NCI-H82 (cell line): ENCODE measurements at regions not wholly inside any gene's neighbourhood (a gene's known extent, or its start where the extent isn't known, plus 50 kb on each side); places are given as distances from the start of the nearest gene placed in this dataset.

Source experiments
- DNase-seq: peaks from one replicate; lab custom pipeline; 2025; lab: John Stamatoyannopoulos, UW

DNA sequence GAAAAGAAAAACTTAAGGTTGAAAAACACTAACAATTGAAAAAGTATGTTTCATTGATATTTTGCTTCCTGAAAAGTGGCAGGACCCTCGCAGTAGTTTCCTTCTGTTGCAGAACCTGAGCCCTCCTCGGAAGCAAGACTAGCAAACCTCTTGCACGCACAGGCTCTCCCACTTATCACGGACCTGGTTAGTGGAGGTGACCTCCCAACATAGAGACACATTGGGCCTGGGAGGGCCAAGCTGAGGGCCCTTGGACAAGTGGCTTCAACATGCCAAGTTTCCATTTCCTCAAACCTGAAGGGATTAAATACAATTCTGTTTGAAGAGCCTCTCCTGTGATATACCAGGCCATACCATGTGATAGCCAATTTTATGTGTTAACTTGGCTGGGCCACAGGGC lies 133.4 kb upstream of the AGAP1 start:
- DNase-seq, result no peak

DNA sequence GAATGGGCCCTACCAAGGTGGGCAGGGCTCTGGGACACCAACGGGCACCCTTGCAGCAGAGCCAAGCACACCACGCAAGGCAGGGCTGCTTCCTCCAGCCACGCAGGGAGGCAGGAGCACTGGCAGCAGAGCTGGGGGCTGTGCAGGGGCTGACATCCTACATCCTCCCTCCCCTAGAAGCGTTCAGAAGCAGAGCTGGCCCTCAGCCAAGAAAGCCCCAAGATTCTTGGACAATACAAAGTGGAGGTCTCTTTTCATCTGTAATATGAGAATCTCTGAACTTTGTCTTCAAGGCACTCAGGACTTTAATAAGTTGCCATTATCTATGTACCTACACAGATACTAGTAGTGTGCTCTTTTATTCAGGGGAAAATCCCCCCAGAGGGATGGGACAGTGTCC lies 128.1 kb upstream of the AGAP1 start:
- DNase-seq, result no peak

DNA sequence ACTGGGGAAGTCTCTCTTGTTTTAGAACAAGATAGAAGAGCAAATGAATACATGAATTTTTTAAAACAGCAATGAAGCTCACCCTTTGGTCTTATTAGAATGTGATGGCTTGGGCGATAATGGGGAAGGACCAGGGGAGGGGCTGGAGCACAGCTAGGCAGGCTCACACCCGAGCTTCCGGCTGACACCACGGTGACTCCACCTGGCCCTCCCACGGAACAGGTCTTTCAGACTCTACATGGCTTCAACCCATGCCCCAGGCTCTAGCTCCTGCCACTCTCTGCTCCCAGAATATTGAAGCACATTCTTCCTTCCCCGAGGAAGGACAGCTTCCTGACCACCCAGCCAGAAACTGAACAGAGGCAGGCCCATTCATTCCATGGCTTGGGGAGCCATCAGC lies 127.5 kb upstream of the AGAP1 start:
- no peak for DNase-seq

DNA sequence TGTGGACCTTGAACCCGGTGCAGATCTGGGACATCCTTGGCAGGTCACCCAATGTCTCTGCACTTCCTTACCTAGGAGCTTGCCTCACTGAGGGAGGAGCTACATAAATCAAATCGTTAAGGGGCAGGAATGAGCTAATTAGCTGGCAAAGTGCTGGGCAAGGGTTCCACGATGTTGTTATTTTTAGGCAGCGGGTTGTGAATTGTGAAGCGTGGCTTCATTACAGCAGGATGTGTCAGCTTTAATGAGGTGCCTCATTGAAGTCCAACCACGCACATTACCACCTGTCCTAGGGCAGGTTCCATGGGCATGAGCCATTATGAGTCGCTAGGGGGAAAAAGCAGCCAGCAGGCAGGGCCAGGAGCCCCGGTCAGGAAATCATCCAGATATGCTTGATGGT lies 127.0 kb upstream of the AGAP1 start:
- DNase-seq, result no peak

DNA sequence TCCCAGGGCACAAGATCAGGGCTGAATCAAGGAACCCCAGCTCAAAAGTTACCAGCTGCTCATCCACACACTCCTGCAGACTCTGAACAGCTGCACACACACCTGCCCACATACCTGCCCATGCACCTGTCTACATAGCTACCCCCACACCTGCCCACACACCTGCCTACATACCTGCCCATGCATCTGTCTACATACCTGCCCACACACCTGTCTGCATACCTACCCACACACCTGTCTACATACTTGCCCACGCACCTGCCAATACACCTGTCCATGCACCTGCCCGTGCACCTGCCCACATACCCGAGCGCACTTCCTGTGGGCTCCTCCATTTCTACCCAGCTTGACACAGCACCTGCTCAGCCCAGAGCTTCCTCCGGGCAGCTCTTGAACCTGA lies 122.8 kb upstream of the AGAP1 start:
- no peak for DNase-seq

DNA sequence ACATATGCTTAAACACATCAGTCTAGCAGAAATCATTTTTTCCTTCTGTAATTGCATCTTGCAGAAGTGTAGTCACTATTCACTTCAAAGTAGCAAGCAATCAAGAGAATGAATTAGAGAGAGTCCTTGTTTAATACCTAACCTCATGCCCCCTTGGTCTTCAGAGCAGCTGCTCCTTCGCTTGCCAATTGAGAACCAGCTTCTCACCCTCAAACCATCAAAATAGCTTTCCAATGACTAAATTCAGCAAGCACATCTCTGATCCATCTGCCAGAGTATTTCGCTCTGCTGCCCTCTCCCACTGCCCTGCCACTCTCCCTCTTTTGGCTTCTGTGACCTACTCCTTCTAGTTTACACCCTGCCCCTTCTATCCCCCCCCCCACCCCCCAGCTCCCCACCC lies 120.7 kb upstream of the AGAP1 start:
- no peak for DNase-seq

DNA sequence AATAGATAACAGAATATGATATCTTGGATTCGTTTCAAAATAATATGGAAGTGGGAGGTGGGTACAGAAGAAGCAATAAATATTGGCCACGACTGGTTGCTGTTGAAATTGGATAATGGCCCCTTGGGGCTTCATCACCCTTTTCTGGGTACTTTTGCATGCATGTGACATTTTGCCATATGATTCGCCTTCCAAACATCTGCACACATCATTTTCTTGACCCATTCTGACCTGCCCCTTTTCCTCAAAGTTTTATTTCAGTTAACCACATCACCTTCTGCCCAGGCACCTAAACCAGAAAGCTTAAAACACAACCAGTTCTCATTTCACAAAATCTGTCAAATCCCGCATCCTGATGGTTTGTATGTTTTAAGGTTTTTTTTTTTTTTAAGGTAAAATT lies 116.7 kb upstream of the AGAP1 start:
- DNase-seq, result no peak

DNA sequence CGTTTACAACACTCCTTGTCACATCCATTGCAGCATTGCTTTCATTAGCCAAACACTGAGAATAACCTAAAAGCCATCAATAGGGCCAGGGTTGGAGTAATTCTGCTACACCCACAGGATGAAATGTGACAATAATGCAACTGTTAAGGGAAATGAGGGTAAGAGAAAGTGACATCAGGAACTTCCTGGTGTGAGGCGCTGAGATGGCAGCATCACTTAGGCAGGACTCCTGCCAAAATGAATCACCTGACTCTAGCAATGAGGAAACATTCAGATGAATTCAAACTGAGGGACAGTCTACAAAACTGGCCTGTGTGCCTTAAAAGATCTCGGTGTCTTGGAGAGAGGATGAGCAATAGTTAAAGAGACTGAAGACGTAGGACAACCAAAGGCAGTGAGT lies 115.6 kb upstream of the AGAP1 start:
- DNase-seq, result no peak

DNA sequence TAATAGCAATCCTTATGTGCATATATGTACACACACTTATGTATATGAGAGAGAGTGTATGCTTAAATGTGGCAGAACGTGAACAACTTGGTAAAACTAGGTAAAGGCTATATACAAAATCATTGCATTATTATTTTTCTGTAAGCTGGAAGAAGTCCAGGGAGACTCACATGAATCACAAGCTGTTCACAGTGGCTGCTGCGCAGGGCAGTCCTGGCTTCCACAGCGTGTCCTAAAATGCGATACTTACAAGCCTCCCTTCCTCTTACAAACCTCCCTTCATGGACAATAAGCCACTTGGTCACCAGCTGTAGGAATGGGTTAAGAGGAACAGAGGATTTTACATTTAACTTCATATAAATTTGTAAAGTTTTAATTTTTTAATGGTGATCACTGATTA lies 114.9 kb upstream of the AGAP1 start:
- DNase-seq, result no peak

DNA sequence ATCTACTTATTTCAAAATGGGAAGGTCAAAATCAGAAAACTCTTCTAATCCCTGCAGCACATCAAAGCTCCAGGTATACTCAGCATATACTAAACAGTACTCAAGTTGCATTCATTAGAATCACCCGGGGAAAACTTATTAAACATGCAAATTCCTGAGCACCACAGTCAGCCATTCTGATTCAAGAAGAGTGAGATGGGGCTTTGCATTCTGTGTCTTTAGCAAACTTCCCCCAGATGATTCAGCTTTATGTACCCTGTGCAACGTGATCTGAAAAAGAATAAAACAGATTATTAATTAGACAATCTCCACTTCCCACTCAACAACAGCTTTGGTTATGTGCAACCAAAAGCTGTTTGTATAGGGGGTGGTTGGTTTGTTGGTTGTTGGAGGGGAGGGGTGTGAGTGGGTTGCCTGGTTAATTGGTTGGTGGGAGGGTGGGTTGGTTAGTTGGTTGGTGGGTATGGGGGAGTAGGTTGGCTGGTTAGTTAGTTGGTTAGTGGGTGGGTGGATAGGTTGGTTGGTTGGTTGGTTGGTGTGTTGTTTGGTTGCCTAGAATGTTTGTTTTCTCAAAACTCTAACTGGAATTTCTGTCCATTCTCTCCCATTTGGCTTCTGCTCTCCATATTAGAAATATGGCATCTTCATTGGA lies 112.5 kb upstream of the AGAP1 start:
- DNase-seq, result no peak

DNA sequence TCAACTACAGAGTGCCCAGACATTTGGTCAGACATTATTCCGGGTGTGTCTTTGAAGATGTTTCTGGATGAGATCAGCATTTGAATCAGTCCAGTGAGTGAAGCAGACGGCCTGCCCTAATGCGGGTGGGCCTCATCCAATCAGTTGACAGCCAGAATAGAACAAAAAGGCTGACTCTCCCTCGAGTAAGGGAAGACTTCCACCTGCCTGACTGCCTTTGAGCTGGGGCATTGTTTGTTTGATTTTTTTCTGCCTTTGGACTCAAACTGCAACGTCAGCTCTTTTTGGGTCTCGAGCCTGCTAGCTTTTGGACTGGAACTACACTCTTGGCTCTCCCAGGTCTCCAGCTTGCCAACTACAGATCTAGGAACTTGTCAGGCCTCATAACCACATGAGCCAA lies 111.7 kb upstream of the AGAP1 start:
- no peak for DNase-seq

DNA sequence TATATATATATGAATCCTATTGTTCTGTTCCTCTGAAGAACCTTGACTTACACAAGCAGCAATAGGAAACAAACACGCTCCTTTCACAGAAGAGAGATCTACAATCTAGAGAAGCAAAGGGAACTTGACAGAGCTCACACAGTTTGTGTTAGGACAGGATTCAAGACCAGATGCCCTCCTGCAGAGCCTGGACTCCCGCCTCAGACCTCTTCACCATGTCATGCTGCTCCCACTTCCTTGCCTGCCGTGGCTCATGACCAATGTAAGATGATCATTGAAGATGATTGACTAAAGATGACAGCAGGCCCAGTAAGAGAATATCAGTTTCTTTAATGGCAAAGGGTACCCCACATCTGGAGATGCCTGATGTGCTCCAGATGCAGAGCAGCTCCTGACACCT lies 111.2 kb upstream of the AGAP1 start:
- no peak for DNase-seq

DNA sequence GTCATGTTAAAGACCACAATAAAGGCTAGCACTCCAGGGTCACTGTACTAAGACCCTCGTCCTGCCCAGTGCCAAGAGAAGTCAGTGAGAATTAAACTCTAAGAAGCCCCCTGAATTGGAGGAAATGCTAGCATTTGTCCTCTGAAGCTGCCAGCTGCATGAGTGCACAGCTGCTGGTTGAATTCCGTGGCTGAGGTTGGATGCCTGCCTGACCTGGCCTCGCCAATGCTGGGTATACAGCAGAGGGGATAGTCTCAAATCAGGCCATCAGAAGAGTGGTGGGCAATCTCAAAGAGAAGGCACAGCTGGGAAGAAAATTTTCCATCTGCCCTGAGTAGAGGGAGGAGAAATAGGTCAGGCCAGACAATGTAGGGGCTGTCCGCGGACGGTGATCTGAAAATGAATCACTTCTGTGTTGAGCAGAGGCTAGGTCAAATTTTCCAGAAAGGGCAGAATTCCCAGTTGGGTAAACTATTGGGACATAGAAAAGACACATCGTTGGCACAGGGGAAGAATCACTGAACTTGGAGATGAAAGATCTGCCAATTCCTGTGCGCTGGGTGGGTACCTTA lies 110.5 kb upstream of the AGAP1 start:
- no peak for DNase-seq

DNA sequence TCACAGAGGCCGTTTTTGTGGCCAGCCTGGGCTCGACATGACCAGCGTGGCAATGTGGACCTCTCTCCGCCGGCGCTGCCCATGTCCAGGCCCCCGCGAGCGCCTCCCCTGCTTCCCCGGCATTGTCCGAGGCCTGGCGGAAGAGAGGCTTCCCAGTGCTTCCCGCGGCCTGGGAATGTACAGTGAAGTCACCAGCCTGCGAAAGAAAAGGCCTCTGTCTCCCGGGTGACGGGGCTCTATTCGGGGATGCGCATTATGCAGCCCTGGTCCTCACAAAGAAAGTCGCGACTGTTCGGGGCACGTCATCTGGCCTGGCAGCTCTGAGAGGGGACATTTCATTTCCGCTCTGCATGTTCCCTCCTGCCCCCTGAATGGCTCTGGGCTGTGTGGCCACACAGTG lies 109.2 kb upstream of the AGAP1 start:
- no peak for DNase-seq

DNA sequence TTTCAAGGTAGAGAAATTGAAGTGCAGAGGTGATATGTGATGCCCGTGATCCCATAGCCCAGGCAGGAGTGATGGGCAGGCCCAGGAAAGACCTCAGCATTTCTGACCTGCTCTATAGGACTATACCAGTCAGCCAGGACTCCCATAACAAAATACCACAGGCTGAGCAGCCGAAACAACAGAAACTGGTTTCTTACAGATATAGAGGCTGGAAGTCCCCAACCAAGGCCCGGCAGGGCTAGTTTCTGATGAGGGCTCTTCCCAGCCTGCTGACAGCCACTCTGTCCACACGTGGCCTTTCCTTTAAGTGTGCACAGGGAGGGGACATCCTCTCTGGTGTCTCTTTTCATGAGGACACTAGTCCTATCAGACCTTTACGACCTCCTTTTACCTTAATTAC lies 104.2 kb upstream of the AGAP1 start:
- DNase-seq, result no peak

DNA sequence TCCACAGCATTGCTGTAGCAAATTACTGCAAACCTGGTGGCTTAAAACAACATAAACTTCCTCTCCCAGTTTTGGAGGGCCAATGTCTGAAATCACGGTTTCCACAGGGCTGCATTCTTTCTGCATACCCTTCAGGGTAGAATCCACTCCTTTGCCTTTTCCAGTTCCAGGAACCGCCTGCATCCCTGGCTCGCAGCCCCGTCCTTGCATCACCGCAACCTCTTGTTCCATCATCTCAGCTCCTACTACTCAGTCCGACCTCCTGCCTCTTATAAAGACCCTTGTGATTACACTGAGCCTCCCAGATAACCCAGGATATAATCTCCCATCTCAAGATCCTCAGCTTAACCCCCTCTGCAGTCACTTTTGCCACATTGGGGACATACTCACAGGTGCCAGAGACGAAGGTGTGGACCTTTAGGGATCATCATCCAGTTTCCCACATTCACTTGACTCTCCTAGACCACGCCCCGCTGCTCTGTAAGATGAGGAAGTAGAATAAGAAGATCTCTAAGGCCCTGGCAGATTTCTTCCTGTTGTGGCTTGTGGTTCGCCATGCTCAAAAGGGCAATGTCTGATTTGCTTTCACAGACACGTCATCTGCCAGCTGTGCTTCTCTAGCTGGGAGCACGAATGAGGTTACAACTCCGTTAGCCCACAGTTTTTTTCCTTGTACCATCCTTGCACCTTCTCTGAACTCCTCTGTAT lies 103.6 kb upstream of the AGAP1 start:
- no peak for DNase-seq

DNA sequence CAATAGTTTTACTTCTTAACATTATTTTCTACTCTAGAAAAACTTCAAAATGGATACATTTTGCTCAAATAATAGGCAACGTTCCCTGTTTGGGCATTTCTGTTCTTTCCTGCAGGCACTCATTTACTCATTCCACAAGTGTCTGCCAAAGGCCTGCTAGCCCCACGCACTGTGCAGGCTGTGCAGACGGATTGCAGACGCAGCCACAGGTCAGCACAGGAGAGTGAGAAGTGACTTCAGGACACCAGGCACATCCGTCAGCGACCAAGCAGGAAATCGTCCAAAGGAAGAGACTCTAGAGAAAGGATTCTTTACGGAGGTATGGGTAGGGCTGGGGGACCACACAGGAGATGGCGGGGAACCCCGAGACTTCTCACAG lies 103.0 kb upstream of the AGAP1 start:
- no peak for DNase-seq

DNA sequence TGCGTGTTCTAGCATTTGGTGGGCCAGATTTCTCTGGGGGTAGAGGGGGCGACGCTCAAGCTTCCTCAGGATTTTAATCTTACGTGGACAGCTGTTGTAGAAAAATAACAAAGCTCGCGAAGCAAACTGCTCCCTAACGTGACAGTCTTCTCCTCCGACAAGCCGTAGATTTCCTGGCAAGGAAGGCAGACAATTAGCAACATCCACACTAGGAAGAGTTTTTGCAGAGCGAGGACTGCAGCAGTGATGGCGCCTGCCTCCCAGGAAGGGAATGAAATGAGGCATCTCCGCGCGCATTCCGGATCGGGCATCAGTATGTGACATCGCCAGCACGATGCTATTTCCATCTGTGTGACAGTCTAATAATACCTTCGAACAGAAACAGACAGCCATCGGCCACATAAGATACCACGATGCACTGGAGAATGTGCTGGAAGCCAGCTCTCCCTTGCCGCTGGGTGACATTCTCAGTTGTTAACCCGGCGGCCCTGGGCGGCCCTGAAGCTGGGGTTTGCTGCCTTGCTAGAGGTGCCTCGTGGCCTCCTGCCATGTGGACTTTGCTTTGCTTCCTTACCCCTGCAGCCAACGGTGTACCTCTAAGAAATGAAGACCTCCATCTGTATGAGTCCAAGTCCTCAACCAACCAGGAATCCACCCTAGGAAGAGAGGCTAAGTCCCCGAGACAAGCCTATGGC lies 101.8 kb upstream of the AGAP1 start:
- no peak for DNase-seq

DNA sequence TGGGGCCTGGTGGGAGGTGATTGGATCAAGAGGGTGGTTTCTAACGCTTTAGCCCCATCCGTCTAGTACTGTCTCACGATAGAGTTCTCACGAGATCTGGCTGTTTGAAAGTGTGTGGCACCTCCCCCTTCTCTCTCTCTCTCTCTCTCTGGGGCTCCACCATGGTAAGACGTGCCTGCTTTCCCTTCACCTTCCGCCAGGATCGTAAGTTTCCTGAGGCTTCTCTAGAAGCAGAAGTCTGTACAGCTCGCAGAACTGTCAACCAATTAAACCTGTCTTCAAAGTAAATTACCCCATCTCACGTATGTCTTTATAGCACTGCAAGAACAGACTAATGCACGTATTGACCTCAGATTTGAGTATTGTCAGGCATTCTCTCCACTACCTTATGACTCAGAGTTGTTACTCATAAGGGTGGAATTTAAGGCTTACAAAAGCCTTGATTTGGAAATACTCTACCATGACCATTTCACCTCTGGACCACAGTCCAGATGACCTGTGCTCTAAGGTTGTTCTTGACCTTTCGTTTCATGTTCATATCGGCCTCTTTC lies 99.5 kb upstream of the AGAP1 start:
- no peak for DNase-seq

DNA sequence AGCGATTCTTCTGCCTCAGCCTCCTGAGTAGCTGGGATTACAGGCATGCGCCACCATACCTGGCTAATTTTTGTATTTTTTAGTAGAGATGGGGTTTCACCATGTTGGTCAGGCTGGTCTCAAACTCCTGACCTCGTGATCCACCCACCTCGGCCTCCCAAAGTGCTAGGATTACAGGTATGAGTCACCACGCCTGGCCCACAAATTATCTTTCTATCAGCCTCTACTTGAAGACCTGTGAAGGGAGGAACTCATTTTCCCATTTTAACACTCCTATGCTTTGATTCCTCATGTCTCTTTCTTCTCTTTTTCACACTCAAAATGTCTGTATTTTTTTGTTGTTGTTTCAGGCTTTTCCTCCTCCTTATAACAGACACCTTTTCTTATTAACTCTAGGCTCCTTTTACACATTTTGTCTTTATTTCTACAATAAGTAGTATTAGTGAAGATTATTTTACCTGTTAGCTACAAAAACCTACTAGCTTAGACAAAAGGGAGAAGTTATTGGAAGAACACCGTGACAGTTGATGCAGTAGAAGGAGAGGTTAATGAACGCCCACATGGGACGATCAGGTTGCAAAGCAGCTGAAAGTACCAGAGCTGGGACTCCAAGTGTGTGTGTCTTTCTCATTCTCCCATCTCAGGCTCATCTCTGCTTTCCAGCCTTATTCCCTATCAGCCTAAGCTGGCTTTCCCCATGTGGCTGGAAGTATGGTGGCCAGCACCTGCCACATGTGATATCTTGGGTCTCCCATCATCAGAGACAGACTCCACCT lies 97.6 kb upstream of the AGAP1 start:
- no peak for DNase-seq

DNA sequence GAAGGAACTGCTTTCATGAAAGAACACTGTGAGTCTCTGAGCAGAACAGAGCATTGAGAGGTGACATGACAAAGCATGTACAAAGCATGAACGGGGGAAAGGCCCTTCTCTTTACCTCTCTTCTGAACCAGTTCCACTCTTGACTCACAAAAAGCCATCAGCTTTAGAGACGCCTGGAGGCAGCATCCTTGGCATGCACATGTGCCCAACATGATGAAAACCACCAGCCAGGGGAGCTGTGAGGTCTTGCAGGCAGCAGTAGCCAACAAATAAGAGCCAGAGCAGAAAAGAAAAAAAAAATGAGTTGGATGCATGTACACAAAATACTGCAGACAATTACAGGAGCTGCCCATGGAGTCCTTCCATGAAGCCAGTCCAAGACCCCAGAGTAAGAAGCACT lies 95.5 kb upstream of the AGAP1 start:
- no peak for DNase-seq

DNA sequence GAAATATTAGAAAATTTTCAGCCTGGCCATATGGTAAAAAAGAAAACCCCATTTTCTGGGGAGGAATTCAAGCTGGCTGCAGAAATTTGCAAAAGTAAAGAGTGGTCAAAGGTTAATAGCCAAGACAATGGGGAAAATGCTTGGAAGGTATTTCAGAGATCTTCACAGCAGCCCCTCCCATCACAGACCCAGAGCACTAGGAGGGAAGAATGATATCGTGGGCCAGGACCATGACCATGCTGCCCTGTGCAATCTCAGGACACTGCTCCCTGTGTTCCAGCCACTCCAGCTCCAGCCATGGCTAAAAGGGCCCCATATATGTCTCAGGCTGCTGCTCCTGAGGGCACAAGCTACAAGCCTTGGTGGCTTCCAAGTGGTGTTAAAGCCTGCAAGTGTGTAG lies 93.9 kb upstream of the AGAP1 start:
- DNase-seq, result no peak
